PC-9 (cell line): ENCODE measurements at regions not wholly inside any gene's neighbourhood (a gene's known extent, or its start where the extent isn't known, plus 50 kb on each side); places are given as distances from the start of the nearest gene placed in this dataset.

ENCODE experiments used
- EZH2 ChIP-seq: fragments of 200-600 bp; sonication (generic); IDR thresholded peaks from 2 replicates; pipeline ENCODE4 v1.8.0; 2017; ENCODE audit warnings: antibody characterized with exemption, low read depth
- TF ChIP-seq, protein P1 (sequence below): fragments of 200-600 bp; sonication (generic); conservative IDR thresholded peaks from 2 replicates; pipeline ENCODE4 v1.6.1; 2017; ENCODE audit warnings: mixed run types, antibody characterized with exemption, mild to moderate bottlenecking, moderate library complexity

DNA sequence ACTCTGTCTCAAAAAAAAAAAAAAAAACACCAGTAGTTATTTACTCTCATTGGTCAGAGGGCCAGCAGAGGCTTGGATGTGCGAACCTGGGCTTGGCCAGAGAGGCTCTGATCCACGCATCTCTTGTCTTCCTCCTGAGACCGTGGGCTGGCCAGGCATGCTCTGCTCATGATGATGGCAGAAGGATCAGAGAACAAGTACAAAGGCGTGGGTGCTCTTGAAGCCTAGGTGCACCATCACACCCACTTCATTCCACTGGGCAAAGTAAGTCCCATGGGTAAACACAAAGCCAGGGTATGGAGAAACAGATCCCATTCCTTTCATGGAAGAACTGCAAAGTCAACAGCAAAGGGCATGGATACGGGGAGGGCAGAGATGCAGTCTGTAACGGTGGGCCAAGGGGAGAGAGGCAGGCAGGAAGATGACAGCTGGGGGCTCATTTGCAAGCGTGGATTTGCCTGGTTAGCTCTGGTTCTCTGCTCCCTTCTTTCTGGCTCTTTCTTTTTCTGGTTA lies 128.2 kb upstream of the SDK1 start:
- TF ChIP-seq, protein P1, sequence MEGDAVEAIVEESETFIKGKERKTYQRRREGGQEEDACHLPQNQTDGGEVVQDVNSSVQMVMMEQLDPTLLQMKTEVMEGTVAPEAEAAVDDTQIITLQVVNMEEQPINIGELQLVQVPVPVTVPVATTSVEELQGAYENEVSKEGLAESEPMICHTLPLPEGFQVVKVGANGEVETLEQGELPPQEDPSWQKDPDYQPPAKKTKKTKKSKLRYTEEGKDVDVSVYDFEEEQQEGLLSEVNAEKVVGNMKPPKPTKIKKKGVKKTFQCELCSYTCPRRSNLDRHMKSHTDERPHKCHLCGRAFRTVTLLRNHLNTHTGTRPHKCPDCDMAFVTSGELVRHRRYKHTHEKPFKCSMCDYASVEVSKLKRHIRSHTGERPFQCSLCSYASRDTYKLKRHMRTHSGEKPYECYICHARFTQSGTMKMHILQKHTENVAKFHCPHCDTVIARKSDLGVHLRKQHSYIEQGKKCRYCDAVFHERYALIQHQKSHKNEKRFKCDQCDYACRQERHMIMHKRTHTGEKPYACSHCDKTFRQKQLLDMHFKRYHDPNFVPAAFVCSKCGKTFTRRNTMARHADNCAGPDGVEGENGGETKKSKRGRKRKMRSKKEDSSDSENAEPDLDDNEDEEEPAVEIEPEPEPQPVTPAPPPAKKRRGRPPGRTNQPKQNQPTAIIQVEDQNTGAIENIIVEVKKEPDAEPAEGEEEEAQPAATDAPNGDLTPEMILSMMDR: no peak
- no peak for TF ChIP-seq EZH2
